ENCODE measurements at regions not wholly inside any gene's neighbourhood (a gene's known extent, or its start where the extent isn't known, plus 50 kb on each side); places are given as distances from the start of the nearest gene placed in this dataset.

GRCh38 chr4:24404281-24404680, 180.1 kb downstream of the DHX15 start:
- no peaks in the 10 kb centered on the region for H3K36me3 Mint-ChIP-seq (ENCODE audit: unreplicated experiment)
- no peak overlapping the region for H3K27ac Mint-ChIP-seq (ENCODE audit: unreplicated experiment)
- peaks cover 13% of the 10 kb centered on the region for H3K27me3 Mint-ChIP-seq (ENCODE audit: unreplicated experiment)
- no peaks in the 10 kb centered on the region for H3K4me1 Mint-ChIP-seq (ENCODE audit: unreplicated experiment)
- H3K4me3 Mint-ChIP-seq (ENCODE audit: unreplicated experiment): no peak overlapping the region
- TF ChIP-seq CTCF (IDR thresholded peaks at IDR 0.05): no peak
- H3K9me3 Mint-ChIP-seq (ENCODE audit: unreplicated experiment): no peaks in the 10 kb centered on the region
- no peak for DNase-seq (ENCODE audit: extremely low spot score, unreplicated experiment)

DNA sequence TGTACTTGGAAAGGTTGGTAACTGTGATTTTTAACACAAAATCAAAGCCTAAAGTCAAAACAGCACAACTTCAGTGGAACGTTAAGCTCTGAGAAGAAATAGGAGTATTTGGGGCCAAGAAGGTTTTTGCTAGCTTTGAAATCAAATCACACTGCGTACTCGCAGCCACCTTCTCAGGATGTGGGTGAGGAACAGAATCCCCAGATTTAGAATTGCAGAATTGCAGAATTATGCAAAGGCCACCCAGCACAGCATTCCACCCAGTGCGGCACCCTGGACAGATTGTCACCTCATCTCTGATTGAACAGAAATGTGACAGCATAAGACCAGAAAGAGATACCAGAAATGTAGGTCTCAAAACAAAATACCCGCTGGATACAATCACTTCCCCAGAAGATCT, 181.1 kb downstream of the DHX15 start:
- no peak for TF ChIP-seq CTCF (IDR thresholded peaks at IDR 0.05)

DNA sequence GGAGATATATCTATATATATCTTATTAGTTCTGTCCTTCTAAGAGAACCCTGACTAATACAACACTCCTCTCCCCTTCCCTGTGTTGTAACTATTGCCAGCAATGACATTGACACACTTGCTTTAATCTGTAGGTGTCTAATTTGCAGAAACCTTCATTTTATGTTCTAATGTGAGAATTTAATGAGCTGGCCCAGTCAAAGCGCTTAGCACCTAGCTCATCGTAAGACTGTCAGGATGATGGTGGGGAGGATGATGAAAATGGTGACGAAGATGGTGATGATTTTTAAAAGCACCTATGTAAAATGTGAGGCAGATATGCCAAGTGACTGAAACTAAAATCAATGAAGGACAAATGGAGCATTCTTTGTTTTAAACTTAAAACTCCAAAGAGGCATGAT, 183.8 kb downstream of the DHX15 start:
- peaks cover 3% of the 10 kb centered on the region for H3K27me3 Mint-ChIP-seq (ENCODE audit: unreplicated experiment)
- peaks cover 5% of the 10 kb centered on the region for H3K4me1 Mint-ChIP-seq (ENCODE audit: unreplicated experiment)
- H3K27ac Mint-ChIP-seq (ENCODE audit: unreplicated experiment): no peak overlapping the region
- no peak for TF ChIP-seq CTCF (IDR thresholded peaks at IDR 0.05)
- H3K36me3 Mint-ChIP-seq (ENCODE audit: unreplicated experiment): no peaks in the 10 kb centered on the region
- no peak overlapping the region for H3K4me3 Mint-ChIP-seq (ENCODE audit: unreplicated experiment)
- no peak for DNase-seq (ENCODE audit: extremely low spot score, unreplicated experiment)
- no peaks in the 10 kb centered on the region for H3K9me3 Mint-ChIP-seq (ENCODE audit: unreplicated experiment)

More for the DNA sequence above, 181.1 kb downstream of the DHX15 start:
- H3K9me3 Mint-ChIP-seq (ENCODE audit: unreplicated experiment): no peaks in the 10 kb centered on the region
- DNase-seq (ENCODE audit: extremely low spot score, unreplicated experiment): no peak
- no peak overlapping the region for H3K4me3 Mint-ChIP-seq (ENCODE audit: unreplicated experiment)
- no peaks in the 10 kb centered on the region for H3K36me3 Mint-ChIP-seq (ENCODE audit: unreplicated experiment)
- H3K4me1 Mint-ChIP-seq (ENCODE audit: unreplicated experiment): peaks cover 5% of the 10 kb centered on the region
- H3K27me3 Mint-ChIP-seq (ENCODE audit: unreplicated experiment): peaks cover 13% of the 10 kb centered on the region
- H3K27ac Mint-ChIP-seq (ENCODE audit: unreplicated experiment): no peak overlapping the region

GRCh38 chr4:24396988-24397387, 187.4 kb downstream of the DHX15 start:
- Mint-ChIP-seq H3K9me3 (ENCODE audit: unreplicated experiment) (no peaks in the 10 kb centered on the region), H3K27ac (ENCODE audit: unreplicated experiment) (no peak overlapping the region), H3K27me3 (ENCODE audit: unreplicated experiment) (peaks cover 3% of the 10 kb centered on the region), H3K36me3 (ENCODE audit: unreplicated experiment) (no peaks in the 10 kb centered on the region), H3K4me1 (ENCODE audit: unreplicated experiment) (peaks cover 9% of the 10 kb centered on the region), H3K4me3 (ENCODE audit: unreplicated experiment) (no peak overlapping the region)
- DNase-seq (ENCODE audit: extremely low spot score, unreplicated experiment): no peak
- no peak for TF ChIP-seq CTCF (IDR thresholded peaks at IDR 0.05)

- no peak for TF ChIP-seq CTCF (IDR thresholded peaks at IDR 0.05)
- H3K27me3 Mint-ChIP-seq (ENCODE audit: unreplicated experiment): peaks cover 3% of the 10 kb centered on the region
- H3K9me3 Mint-ChIP-seq (ENCODE audit: unreplicated experiment): no peaks in the 10 kb centered on the region
- no peaks in the 10 kb centered on the region for H3K36me3 Mint-ChIP-seq (ENCODE audit: unreplicated experiment)
- no peak overlapping the region for H3K27ac Mint-ChIP-seq (ENCODE audit: unreplicated experiment)
- peaks cover 9% of the 10 kb centered on the region for H3K4me1 Mint-ChIP-seq (ENCODE audit: unreplicated experiment)
- H3K4me3 Mint-ChIP-seq (ENCODE audit: unreplicated experiment): no peak overlapping the region
- no peak for DNase-seq (ENCODE audit: extremely low spot score, unreplicated experiment)
Measured at GRCh38 chr4:24395937-24396336, 188.4 kb downstream of the DHX15 start.

Data from osteocyte (in vitro differentiated cells).